ENCODE measurements at regions not wholly inside any gene's neighbourhood (a gene's known extent, or its start where the extent isn't known, plus 50 kb on each side); places are given as distances from the start of the nearest gene placed in this dataset.

GRCh38 chr9:134983506-134984371, 66.0 kb upstream of the FCN1 start:
- Histone ChIP-seq H3K4me2 (ENCODE audit: low read length) (no peak overlapping the region), H3K36me3 (ENCODE audit: insufficient read depth, low read length) (no peaks in the 10 kb centered on the region), H3K27ac (ENCODE audit: low read depth, low read length) (no peak overlapping the region), H3K9me3 (ENCODE audit: insufficient read depth, low read depth, low read length) (peaks cover 13% of the 10 kb centered on the region), H3K79me2 (ENCODE audit: insufficient read depth, low read length) (no peaks in the 10 kb centered on the region), H3K9ac (ENCODE audit: low read length) (no peak overlapping the region), H2AFZ (ENCODE audit: low read depth, low read length) (no peak overlapping the region), H3K4me1 (ENCODE audit: insufficient read depth, low read length) (no peaks in the 10 kb centered on the region), H3K4me3 (ENCODE audit: insufficient read depth, low read depth, low read length) (no peak overlapping the region), H3K27me3 (ENCODE audit: insufficient read depth, low read length) (peaks cover 3% of the 10 kb centered on the region), H4K20me1 (ENCODE audit: insufficient read depth, low read length) (no peaks in the 10 kb centered on the region)
- H3K4me3 Mint-ChIP-seq (ENCODE audit: unreplicated experiment), result no peak overlapping the region
- H3K27ac Mint-ChIP-seq (ENCODE audit: unreplicated experiment), result no peak overlapping the region
- TF ChIP-seq CTCF (IDR thresholded peaks at IDR 0.05; ENCODE audit: insufficient read depth, low read depth, low read length), result no peak
- TF ChIP-seq EZH2 (IDR thresholded peaks at IDR 0.05; ENCODE audit: insufficient read depth, low read length), result no peak
- peaks cover 9% of the 10 kb centered on the region for H3K9me3 Mint-ChIP-seq (ENCODE audit: unreplicated experiment)
- no peak for FAIRE-seq
- H3K4me1 Mint-ChIP-seq (ENCODE audit: low read depth, unreplicated experiment), result no peaks in the 10 kb centered on the region
- peaks cover 5% of the 10 kb centered on the region for H3K36me3 Mint-ChIP-seq (ENCODE audit: low read depth, unreplicated experiment)
- H3K27me3 Mint-ChIP-seq (ENCODE audit: low read depth, unreplicated experiment), result peaks cover 58% of the 10 kb centered on the region
- DNase-seq (ENCODE audit: low read depth), result no peak

GRCh38 chr9:134984372-134985265, 66.9 kb upstream of the FCN1 start:
- H3K9ac ChIP-seq (ENCODE audit: low read length), result no peak overlapping the region
- no peak overlapping the region for H3K4me3 ChIP-seq (ENCODE audit: insufficient read depth, low read depth, low read length)
- no peak overlapping the region for H3K4me3 Mint-ChIP-seq (ENCODE audit: unreplicated experiment)
- DNase-seq (ENCODE audit: low read depth), result no peak
- H3K4me1 ChIP-seq (ENCODE audit: insufficient read depth, low read length), result no peaks in the 10 kb centered on the region
- peaks cover 13% of the 10 kb centered on the region for H3K9me3 ChIP-seq (ENCODE audit: insufficient read depth, low read depth, low read length)
- no peaks in the 10 kb centered on the region for H3K4me1 Mint-ChIP-seq (ENCODE audit: low read depth, unreplicated experiment)
- no peak overlapping the region for H2AFZ ChIP-seq (ENCODE audit: low read depth, low read length)
- H3K27me3 ChIP-seq (ENCODE audit: insufficient read depth, low read length), result peaks cover 3% of the 10 kb centered on the region
- H3K36me3 ChIP-seq (ENCODE audit: insufficient read depth, low read length), result no peaks in the 10 kb centered on the region
- no peak for FAIRE-seq
- H3K36me3 Mint-ChIP-seq (ENCODE audit: low read depth, unreplicated experiment), result peaks cover 5% of the 10 kb centered on the region
- H3K4me2 ChIP-seq (ENCODE audit: low read length), result no peak overlapping the region
- no peak for TF ChIP-seq CTCF (IDR thresholded peaks at IDR 0.05; ENCODE audit: insufficient read depth, low read depth, low read length)
- TF ChIP-seq EZH2 (IDR thresholded peaks at IDR 0.05; ENCODE audit: insufficient read depth, low read length), result no peak
- H3K27me3 Mint-ChIP-seq (ENCODE audit: low read depth, unreplicated experiment), result peaks cover 59% of the 10 kb centered on the region
- no peaks in the 10 kb centered on the region for H3K79me2 ChIP-seq (ENCODE audit: insufficient read depth, low read length)
- H3K27ac Mint-ChIP-seq (ENCODE audit: unreplicated experiment), result no peak overlapping the region
- H3K9me3 Mint-ChIP-seq (ENCODE audit: unreplicated experiment), result peaks cover 9% of the 10 kb centered on the region
- no peaks in the 10 kb centered on the region for H4K20me1 ChIP-seq (ENCODE audit: insufficient read depth, low read length)
- no peak overlapping the region for H3K27ac ChIP-seq (ENCODE audit: low read depth, low read length)
